ENCODE measurements at regions not wholly inside any gene's neighbourhood (a gene's known extent, or its start where the extent isn't known, plus 50 kb on each side); places are given as distances from the start of the nearest gene placed in this dataset.

DNA sequence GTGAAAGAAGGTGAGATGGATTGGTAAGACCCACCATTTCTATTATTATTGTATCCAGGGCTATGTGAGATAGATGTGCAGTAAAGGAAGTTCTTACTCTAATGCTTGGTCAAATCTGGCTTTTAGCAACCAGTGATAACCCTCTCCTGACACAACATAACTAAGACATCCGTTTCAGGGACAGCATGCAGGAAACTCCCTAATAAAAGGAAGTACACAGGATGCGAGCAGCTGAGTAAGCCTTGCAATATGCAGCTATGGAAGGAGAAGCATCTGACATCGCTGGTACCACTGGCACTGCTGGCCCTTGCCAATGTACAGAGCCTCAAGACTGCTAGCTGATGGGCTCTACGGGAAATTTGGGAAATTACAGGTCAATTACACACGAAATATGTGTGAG, 662.3 kb downstream of the NR2F2 start:
- no peak for TF ChIP-seq CTCF (IDR thresholded peaks at IDR 0.05)

DNA sequence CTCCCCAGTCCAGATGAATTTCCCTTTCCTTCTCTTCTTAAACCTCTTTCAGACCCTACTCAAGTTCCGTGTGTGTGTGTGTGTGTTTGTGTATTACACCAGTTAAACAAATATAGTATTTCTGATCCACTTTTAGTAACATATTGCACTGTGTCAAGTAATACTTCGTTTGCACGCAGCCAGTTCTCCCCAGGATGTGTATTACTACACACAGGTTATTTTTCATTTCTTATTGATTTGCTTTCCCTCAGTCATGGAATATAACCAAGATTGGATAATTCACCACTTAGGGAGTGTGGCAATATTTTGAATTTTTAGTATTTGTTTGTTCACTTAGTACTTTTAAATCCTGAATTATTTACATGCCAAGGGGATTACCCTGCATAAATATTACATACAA, 667.0 kb downstream of the NR2F2 start:
- no peak for TF ChIP-seq CTCF (IDR thresholded peaks at IDR 0.05)

DNA sequence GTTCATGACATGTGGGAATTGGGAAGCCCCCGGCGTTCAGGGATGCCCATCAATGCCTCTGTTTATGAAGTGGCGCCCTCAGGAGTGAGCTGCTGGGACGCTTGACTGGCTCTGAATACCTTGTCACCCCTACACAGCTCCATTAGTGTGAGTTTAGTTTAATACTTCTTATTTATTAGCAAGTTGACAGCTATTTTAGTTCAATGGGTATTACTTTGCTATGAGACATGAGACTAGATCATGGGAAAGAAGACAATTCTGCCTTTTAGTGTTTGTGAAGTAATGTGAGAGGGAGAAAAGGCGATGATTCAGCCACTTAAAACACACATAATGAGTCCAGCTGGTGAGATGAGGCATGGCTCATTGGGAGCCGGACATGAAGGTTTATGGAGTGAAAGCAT, 678.5 kb downstream of the NR2F2 start:
- no peak for TF ChIP-seq CTCF (IDR thresholded peaks at IDR 0.05)

GRCh38 chr15:97012986-97013385, 682.5 kb downstream of the NR2F2 start:
- TF ChIP-seq CTCF (IDR thresholded peaks at IDR 0.05), result no peak

DNA sequence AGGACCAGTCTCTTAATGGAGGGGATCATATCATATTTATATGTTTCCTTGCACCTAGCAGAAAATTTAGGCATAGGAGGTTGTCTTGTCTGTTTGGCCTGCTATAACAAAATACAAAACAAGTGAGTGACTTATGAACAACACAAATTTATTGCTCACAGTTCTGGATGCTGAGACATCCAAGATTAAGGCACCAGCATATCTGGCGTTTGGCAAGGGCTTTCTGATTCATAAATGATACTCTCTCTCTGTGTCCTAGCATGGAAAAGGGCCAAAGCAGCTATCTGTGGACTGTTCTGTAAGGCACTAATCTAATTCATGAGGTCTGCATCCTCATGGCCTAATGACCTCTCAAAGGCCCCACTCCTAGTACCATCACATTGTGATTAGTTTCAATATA, 683.0 kb downstream of the NR2F2 start:
- TF ChIP-seq CTCF (IDR thresholded peaks at IDR 0.05), result no peak

- no peak for TF ChIP-seq CTCF (IDR thresholded peaks at IDR 0.05)
Measured at GRCh38 chr15:97014001-97014400, 683.5 kb downstream of the NR2F2 start.

DNA sequence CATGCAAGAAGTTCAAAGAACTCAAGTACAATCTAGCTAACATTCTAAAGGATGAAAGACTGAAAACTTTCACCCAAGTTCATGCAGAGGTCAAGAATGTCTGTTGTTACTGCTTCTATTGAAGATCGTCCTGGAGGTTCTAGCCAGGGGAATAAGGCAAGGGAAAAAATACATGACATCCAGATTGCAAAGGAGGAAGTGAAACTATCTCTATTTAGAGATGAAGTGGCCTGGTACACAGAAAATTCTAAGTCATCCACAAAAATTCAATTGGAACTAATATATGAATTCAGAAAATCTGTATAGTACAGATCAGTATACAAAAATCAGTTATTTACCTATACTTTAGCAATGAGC, 693.0 kb downstream of the NR2F2 start:
- no peak for TF ChIP-seq CTCF (IDR thresholded peaks at IDR 0.05)

- TF ChIP-seq CTCF (IDR thresholded peaks at IDR 0.05), result no peak
Measured at GRCh38 chr15:97026781-97027180, 696.3 kb downstream of the NR2F2 start.

All from LNCAP (cell line).